ENCODE measurements at regions not wholly inside any gene's neighbourhood (a gene's known extent, or its start where the extent isn't known, plus 50 kb on each side); places are given as distances from the start of the nearest gene placed in this dataset.
"Not testable (repeated sequence)": the region's sequence is repeated elsewhere in the genome, so short reads cannot be mapped to it uniquely, and the experiment has no call there.

DNA sequence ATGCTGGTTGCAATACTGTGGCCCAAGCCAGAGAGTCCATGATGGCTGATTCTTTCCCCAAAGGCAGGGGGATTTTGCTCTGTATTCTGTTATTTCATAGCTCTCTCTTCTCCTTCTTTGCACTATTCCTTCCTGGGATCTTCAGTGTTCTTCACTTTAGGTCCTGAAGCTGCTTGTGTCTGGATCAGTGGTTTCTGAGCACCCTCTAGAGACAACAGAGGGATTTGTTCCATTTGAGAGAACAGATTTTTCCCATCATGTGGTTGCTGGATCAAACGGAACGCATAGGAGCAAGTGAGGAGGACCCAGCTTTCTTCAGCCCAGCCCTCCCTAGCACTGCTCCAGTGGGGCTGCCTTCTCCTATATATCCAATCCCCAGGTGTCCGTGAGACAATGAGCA is 68.7 kb upstream of the SYN3 start:
- Histone ChIP-seq H3K9me2 (replicated peaks; ENCODE audit: insufficient read depth) (no peaks in the 10 kb centered on the region), H4K20me1 (ENCODE audit: insufficient read depth, poor library complexity, severe bottlenecking) (no peaks in the 10 kb centered on the region), H3K4me1 (ENCODE audit: insufficient read depth) (no peaks in the 10 kb centered on the region), H3K4me3 (no peak overlapping the region), H3K9me3 (ENCODE audit: low read depth) (no peaks in the 10 kb centered on the region), H3K27me3 (peaks cover 3% of the 10 kb centered on the region), H3K27ac (no peak overlapping the region), H3K4me2 (no peak overlapping the region), H3K36me3 (replicated peaks; ENCODE audit: insufficient read depth, low read depth) (no peaks in the 10 kb centered on the region), H2AFZ (no peak overlapping the region), H3K79me2 (no peaks in the 10 kb centered on the region)
- 15% methylated on average over 3 of the region's 3 CpGs for WGBS (ENCODE audit: low lambda C conversion rate, missing lambda C conversion rate)
- peak; percentile 32 for DNase-seq (ENCODE audit: low spot score)
- TF ChIP-seq EZH2phosphoT487 (IDR thresholded peaks at IDR 0.05; ENCODE audit: low read depth, severe bottlenecking, unreplicated experiment): no peak
- TF ChIP-seq, protein P1, sequence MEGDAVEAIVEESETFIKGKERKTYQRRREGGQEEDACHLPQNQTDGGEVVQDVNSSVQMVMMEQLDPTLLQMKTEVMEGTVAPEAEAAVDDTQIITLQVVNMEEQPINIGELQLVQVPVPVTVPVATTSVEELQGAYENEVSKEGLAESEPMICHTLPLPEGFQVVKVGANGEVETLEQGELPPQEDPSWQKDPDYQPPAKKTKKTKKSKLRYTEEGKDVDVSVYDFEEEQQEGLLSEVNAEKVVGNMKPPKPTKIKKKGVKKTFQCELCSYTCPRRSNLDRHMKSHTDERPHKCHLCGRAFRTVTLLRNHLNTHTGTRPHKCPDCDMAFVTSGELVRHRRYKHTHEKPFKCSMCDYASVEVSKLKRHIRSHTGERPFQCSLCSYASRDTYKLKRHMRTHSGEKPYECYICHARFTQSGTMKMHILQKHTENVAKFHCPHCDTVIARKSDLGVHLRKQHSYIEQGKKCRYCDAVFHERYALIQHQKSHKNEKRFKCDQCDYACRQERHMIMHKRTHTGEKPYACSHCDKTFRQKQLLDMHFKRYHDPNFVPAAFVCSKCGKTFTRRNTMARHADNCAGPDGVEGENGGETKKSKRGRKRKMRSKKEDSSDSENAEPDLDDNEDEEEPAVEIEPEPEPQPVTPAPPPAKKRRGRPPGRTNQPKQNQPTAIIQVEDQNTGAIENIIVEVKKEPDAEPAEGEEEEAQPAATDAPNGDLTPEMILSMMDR (IDR thresholded peaks at IDR 0.05; ENCODE audit: poor library complexity): peak; percentile 58

DNA sequence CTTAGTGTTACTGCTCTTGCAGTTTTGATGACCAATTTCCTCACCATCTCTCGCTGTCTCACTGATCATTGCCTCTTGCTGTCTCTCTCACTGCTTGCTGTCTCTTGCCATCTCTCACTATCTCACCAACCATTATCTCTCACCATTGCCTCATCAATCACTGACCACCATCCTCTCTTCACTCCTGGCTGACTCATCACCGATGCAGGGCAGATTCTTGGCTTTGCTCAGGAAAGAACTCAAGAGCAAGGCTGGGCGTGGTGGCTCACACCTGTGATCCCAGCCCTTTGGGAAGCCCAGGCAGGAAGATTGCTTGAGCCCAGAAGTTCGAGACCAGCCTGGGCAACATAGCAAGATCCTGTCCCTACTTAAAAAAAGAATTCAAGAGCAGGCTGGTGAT is 66.3 kb upstream of the SYN3 start:
- H3K27me3 ChIP-seq: peaks cover 3% of the 10 kb centered on the region
- H3K4me3 ChIP-seq: no peak overlapping the region
- H3K27ac ChIP-seq: no peak overlapping the region
- no peaks in the 10 kb centered on the region for H3K4me1 ChIP-seq (ENCODE audit: insufficient read depth)
- no peaks in the 10 kb centered on the region for H3K9me3 ChIP-seq (ENCODE audit: low read depth)
- H3K79me2 ChIP-seq: no peaks in the 10 kb centered on the region
- no peak for DNase-seq (ENCODE audit: low spot score)
- no peaks in the 10 kb centered on the region for H3K9me2 ChIP-seq (replicated peaks; ENCODE audit: insufficient read depth)
- no peaks in the 10 kb centered on the region for H3K36me3 ChIP-seq (replicated peaks; ENCODE audit: insufficient read depth, low read depth)
- H3K4me2 ChIP-seq: no peak overlapping the region
- 88% methylated on average over 4 of the region's 4 CpGs for WGBS (ENCODE audit: low lambda C conversion rate, missing lambda C conversion rate)
- TF ChIP-seq EZH2 (IDR thresholded peaks at IDR 0.05; ENCODE audit: borderline replicate concordance) (no peak), EZH2phosphoT487 (IDR thresholded peaks at IDR 0.05; ENCODE audit: low read depth, severe bottlenecking, unreplicated experiment) (no peak)
- TF ChIP-seq, protein P1 (IDR thresholded peaks at IDR 0.05; ENCODE audit: poor library complexity): no peak
- no peak overlapping the region for H2AFZ ChIP-seq
- H4K20me1 ChIP-seq (ENCODE audit: insufficient read depth, poor library complexity, severe bottlenecking): no peaks in the 10 kb centered on the region

- H2AFZ ChIP-seq; H3K9me2 ChIP-seq (replicated peaks; ENCODE audit: insufficient read depth); H3K4me3 ChIP-seq; H3K79me2 ChIP-seq; H3K36me3 ChIP-seq (replicated peaks; ENCODE audit: insufficient read depth, low read depth); DNase-seq (ENCODE audit: low spot score); H4K20me1 ChIP-seq (ENCODE audit: insufficient read depth, poor library complexity, severe bottlenecking); H3K9me3 ChIP-seq (ENCODE audit: low read depth); H3K27me3 ChIP-seq; H3K4me2 ChIP-seq; H3K4me1 ChIP-seq (ENCODE audit: insufficient read depth); H3K27ac ChIP-seq: not testable (repeated sequence)
- 93% methylated on average over 5 of the region's 5 CpGs for WGBS (ENCODE audit: low lambda C conversion rate, missing lambda C conversion rate)
These were observed 64.3 kb upstream of the SYN3 start for GRCh38 chr22:33122439-33122838.

GRCh38 chr22:33119044-33119443 is 60.9 kb upstream of the SYN3 start:
- TF ChIP-seq EZH2 (IDR thresholded peaks at IDR 0.05; ENCODE audit: borderline replicate concordance) (no peak), EZH2phosphoT487 (IDR thresholded peaks at IDR 0.05; ENCODE audit: low read depth, severe bottlenecking, unreplicated experiment) (no peak)
- TF ChIP-seq, protein P1 (IDR thresholded peaks at IDR 0.05; ENCODE audit: poor library complexity): no peak
- Histone ChIP-seq H3K9me3 (ENCODE audit: low read depth) (no peaks in the 10 kb centered on the region), H3K27me3 (no peaks in the 10 kb centered on the region), H3K4me1 (ENCODE audit: insufficient read depth) (no peaks in the 10 kb centered on the region), H3K79me2 (no peaks in the 10 kb centered on the region), H3K9me2 (replicated peaks; ENCODE audit: insufficient read depth) (no peaks in the 10 kb centered on the region), H3K27ac (no peak overlapping the region), H3K36me3 (replicated peaks; ENCODE audit: insufficient read depth, low read depth) (no peaks in the 10 kb centered on the region), H3K4me3 (no peak overlapping the region), H2AFZ (no peak overlapping the region), H4K20me1 (ENCODE audit: insufficient read depth, poor library complexity, severe bottlenecking) (no peaks in the 10 kb centered on the region), H3K4me2 (no peak overlapping the region)
- DNase-seq (ENCODE audit: low spot score): no peak
- WGBS (ENCODE audit: low lambda C conversion rate, missing lambda C conversion rate): 98% methylated on average over 2 of the region's 2 CpGs

All from hepatocyte (in vitro differentiated cells).